NCI-H1436 treated with DMSO at 0.1 percent for 48 hours (cell line): ENCODE measurements at regions not wholly inside any gene's neighbourhood (a gene's known extent, or its start where the extent isn't known, plus 50 kb on each side); places are given as distances from the start of the nearest gene placed in this dataset.
"Not testable (repeated sequence)": the region's sequence is repeated elsewhere in the genome, so short reads cannot be mapped to it uniquely, and the experiment has no call there.

Source experiments
- DNase-seq: peaks from one replicate; lab custom pipeline; 2025; lab: John Stamatoyannopoulos, UW

DNA sequence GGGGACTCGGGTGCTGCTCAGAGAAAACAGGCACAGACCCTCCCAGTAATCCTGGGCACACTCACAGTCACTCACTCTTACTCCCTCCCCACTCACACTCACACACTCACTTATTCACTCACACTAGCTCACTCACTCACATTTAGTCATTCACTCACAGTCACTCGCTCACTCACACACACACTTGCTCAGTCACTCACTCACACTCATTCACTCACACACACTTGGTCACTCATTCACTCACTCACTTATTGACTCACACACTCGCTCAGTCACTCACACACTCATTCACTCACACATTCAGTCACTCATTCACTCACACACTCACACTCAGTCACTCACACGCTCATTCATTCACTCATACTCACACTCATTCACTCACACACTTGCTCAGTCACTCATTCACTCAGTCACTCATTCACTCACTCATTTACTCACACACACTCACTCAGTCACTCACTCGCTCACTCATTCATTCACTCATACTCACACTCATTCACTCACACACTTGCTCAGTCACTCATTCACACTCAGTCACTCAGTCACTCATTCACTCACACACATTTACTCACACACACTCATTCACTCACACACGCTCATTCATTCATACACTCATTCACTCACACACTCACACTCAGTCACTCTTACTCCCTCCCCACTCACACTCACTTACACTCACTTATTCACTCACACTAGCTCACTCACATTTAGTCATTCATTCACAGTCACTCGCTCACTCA, 164.2 kb upstream of the C1orf174 start:
- DNase-seq: no peak

GRCh38 chr1:4066860-4067599, 167.0 kb upstream of the C1orf174 start:
- no peak for DNase-seq

GRCh38 chr1:4068076-4068475, 168.0 kb upstream of the C1orf174 start:
- no peak for DNase-seq

GRCh38 chr1:4071653-4072052, 171.6 kb upstream of the C1orf174 start:
- no peak for DNase-seq

GRCh38 chr1:4072481-4073153, 172.5 kb upstream of the C1orf174 start:
- no peak for DNase-seq

- no peak for DNase-seq
Measured at GRCh38 chr1:4075436-4076225, 175.6 kb upstream of the C1orf174 start.

GRCh38 chr1:4076346-4076745, 176.3 kb upstream of the C1orf174 start:
- no peak for DNase-seq

- DNase-seq: not testable (repeated sequence)
Measured at GRCh38 chr1:4078091-4078962, 178.3 kb upstream of the C1orf174 start.

- DNase-seq: no peak
Measured at GRCh38 chr1:4079815-4080214, 179.7 kb upstream of the C1orf174 start.

DNA sequence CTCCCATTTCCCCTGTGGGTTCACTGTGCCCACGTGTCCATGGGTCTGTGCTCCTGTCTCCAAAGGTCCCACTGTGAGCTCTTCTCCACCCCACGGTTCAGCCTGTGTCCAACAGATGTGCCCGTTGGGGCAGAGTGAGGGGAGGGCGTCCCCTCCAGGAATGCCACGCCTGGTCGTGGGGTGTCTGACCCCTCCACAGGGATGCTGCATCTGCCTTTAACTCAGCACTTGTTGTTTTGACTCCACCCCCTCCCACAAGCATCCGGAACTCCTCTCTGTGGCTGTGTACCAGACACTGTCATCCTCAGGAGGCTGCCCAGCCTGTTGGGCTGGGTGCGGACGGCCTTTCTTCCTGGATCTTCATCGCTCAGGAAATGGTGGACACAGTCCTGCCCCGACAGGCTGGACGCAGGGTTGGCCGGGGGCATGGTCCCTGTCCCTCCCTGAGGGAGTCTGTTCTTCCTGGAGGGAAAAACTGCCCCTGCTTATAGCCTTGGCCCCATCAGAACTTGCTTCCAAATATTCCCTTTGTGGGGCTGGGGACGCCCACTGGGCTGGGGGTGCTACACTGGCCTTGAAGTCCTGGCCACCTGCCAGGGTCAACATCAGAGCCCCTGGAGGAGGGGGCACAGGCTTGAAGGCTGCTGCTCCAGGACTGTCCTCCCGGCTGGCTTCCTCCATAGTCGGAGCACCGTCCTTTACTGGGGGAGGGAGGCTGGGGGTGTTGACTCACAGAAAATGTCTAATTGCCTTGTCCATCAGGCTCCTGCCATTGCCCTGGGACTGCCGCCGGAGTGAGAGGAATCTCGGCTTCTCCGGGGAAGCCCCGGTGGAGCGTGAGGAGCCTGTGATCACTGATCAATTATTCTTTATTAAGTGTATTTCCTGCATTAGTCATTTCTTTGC, 182.0 kb upstream of the C1orf174 start:
- DNase-seq: no peak

- no peak for DNase-seq
Measured at GRCh38 chr1:4083231-4084047, 183.4 kb upstream of the C1orf174 start.

GRCh38 chr1:4084048-4084431, 184.0 kb upstream of the C1orf174 start:
- DNase-seq: no peak

GRCh38 chr1:4084446-4084845, 184.4 kb upstream of the C1orf174 start:
- no peak for DNase-seq

DNA sequence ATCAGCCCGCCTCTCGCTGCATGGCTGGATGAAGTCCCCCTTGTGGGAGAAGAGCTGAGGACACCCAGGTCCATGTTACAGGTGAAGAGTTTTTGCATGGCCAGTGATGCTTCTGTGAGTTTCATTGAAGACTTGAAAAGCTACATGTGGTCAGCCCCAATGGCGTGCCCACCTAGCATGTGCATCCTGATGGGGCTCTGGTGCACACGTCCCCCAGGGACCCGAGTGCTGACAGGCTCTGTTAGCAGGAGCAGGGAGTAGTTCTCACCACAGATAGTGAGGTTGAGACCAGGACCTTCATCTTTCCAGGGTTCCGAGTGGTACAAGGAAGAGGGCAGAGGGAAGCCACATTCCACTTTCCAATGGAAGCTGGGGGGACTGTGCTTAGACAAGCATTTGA, 184.8 kb upstream of the C1orf174 start:
- DNase-seq: no peak

GRCh38 chr1:4085546-4085945, 185.5 kb upstream of the C1orf174 start:
- no peak for DNase-seq

- DNase-seq: no peak
Measured at GRCh38 chr1:4086085-4086850, 186.2 kb upstream of the C1orf174 start.

GRCh38 chr1:4086921-4087320, 186.8 kb upstream of the C1orf174 start:
- DNase-seq: no peak
